ENCODE measurements at regions not wholly inside any gene's neighbourhood (a gene's known extent, or its start where the extent isn't known, plus 50 kb on each side); places are given as distances from the start of the nearest gene placed in this dataset.

- TF ChIP-seq CTCF (IDR thresholded peaks at IDR 0.05) (no peak), POLR2A (IDR thresholded peaks at IDR 0.05) (no peak)
Observed at GRCh38 chr1:162916821-162917613, 56.0 kb upstream of the CCDC190 start.

Data from right lobe of liver (tissue), 4 donors.